NT2/D1 (cell line): ENCODE measurements at regions not wholly inside any gene's neighbourhood (a gene's known extent, or its start where the extent isn't known, plus 50 kb on each side); places are given as distances from the start of the nearest gene placed in this dataset.

Experiments
- DNase-seq: peaks from one replicate; pipeline ENCODE4 v3.0.0-alpha.2; 2011; ENCODE audit warnings: low read depth, low spot score
- H3K27me3 ChIP-seq: 2 replicates; pipeline ENCODE4 v1.6.0; 2011; ENCODE audit warnings: mild to moderate bottlenecking; ENCODE audit not compliant: insufficient read length, insufficient read depth
- H3K36me3 ChIP-seq: 2 replicates; pipeline ENCODE4 v1.6.1; 2011; ENCODE audit warnings: mild to moderate bottlenecking, low read length, mixed read lengths; ENCODE audit not compliant: insufficient read depth, insufficient read length
- H3K4me1 ChIP-seq: 2 replicates; pipeline ENCODE4 v1.5.1; 2011; ENCODE audit not compliant: insufficient read depth, insufficient read length
- H3K4me3 ChIP-seq: 2 replicates; pipeline ENCODE4 v1.5.1; 2011; ENCODE audit warnings: low read depth; ENCODE audit not compliant: insufficient read length
- H3K9ac ChIP-seq: 2 replicates; pipeline ENCODE4 v1.6.0; 2011; ENCODE audit warnings: low read depth; ENCODE audit not compliant: insufficient read length
- H3K9me3 ChIP-seq: 2 replicates; pipeline ENCODE4 v1.5.1; 2011; ENCODE audit warnings: mild to moderate bottlenecking, low read length; ENCODE audit not compliant: insufficient read depth
- SUZ12 ChIP-seq: IDR thresholded peaks from 2 replicates; pipeline ENCODE4 v1.6.1; 2011; ENCODE audit not compliant: insufficient read length, insufficient read depth; ENCODE audit errors: extremely low read depth
- YY1 ChIP-seq: IDR thresholded peaks from 2 replicates; pipeline ENCODE4 v1.6.1; 2011; ENCODE audit not compliant: insufficient read length, insufficient read depth
- ZNF274 ChIP-seq: IDR thresholded peaks from 2 replicates; pipeline ENCODE4 v1.6.1; 2011; ENCODE audit warnings: mild to moderate bottlenecking, low read depth, low read length

- Histone ChIP-seq H3K27me3 (no peaks in the 10 kb centered on the region), H3K4me1 (no peaks in the 10 kb centered on the region), H3K9me3 (no peaks in the 10 kb centered on the region; the same call in 1 of the 2 replicates), H3K4me3 (no peak overlapping the region), H3K36me3 (no peaks in the 10 kb centered on the region), H3K9ac (no peak overlapping the region)
- no peak for DNase-seq
- TF ChIP-seq ZNF274 = no peak
- no peak for TF ChIP-seq YY1
- no peak for TF ChIP-seq SUZ12
These were observed 454.7 kb upstream of the CWC22 start for GRCh38 chr2:180461761-180462160.

DNA sequence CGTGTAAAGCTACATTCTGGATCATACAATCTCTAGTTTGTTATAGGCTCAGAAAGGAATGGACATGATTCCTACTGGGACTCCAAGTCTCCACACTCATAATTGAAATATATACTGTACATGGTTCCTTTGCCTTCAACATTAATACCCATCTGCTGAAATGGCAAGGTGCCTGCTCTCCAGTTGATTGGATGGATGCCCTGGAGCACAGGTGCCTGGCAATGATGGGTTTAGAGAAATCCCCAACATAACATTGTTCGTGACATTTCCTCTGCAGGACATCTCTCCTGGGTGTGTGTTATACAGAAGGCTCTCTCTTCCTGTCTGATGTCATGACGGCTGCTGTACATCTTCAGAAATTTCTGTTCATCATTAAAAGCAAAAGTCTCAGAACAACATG lies 449.7 kb upstream of the CWC22 start:
- TF ChIP-seq SUZ12 (no peak), YY1 (no peak), ZNF274 (no peak)
- H3K9ac ChIP-seq = no peak overlapping the region
- no peaks in the 10 kb centered on the region; the same call in 1 of the 2 replicates for H3K9me3 ChIP-seq
- no peaks in the 10 kb centered on the region for H3K4me1 ChIP-seq
- no peak for DNase-seq
- H3K36me3 ChIP-seq = no peaks in the 10 kb centered on the region
- no peak overlapping the region for H3K4me3 ChIP-seq
- no peaks in the 10 kb centered on the region for H3K27me3 ChIP-seq

DNA sequence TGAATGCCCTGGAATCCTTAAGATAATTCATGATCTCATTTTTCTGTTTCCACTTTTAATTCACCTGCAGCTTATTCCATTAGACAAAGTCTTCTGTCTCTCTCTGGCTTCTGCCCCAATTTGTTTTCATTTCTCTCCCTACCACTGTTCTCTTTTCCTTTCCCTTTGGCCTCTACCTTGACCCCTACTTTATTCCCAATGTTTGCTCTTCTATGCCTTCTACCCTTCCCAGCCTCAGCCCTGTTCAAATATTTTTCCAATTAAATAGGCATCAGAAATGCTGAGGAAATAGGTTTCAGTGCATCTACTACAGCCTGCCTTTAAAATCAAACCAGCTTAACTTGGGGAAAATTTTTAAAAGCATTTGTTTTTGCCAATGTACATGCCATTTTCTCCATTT lies 443.7 kb upstream of the CWC22 start:
- no peak overlapping the region for H3K9ac ChIP-seq
- TF ChIP-seq ZNF274 (no peak), YY1 (no peak), SUZ12 (no peak)
- no peaks in the 10 kb centered on the region for H3K4me1 ChIP-seq
- no peaks in the 10 kb centered on the region for H3K36me3 ChIP-seq
- no peak for DNase-seq
- no peaks in the 10 kb centered on the region for H3K27me3 ChIP-seq
- H3K4me3 ChIP-seq = no peak overlapping the region
- no peaks in the 10 kb centered on the region for H3K9me3 ChIP-seq

- Histone ChIP-seq H3K9ac (no peak overlapping the region), H3K4me1 (no peaks in the 10 kb centered on the region), H3K4me3 (no peak overlapping the region), H3K9me3 (no peaks in the 10 kb centered on the region), H3K36me3 (no peaks in the 10 kb centered on the region), H3K27me3 (no peaks in the 10 kb centered on the region)
- TF ChIP-seq SUZ12 = no peak
- no peak for TF ChIP-seq ZNF274
- TF ChIP-seq YY1 = no peak
- DNase-seq = no peak
These were observed 442.2 kb upstream of the CWC22 start for GRCh38 chr2:180449171-180449915.

DNA sequence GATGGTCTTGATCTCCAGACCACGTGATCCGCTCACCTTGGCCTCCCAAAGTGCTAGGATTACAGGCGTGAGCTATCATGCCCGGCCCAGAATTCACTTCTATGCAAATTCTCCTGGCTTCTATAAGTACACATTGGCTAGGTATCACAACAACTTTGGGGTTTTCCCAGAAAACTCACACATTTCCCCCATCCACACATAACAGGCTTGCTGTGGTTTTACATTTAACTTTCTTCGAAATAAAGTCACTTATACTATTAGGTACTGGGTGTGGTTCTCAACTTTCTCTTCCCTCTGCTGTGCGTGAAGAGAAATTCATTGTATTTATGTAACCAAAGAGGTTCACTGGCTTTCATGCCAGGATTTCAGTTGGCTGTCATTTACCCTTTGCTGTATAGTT lies 439.4 kb upstream of the CWC22 start:
- no peaks in the 10 kb centered on the region for H3K9me3 ChIP-seq
- no peak overlapping the region for H3K4me3 ChIP-seq
- no peak for DNase-seq
- H3K27me3 ChIP-seq = no peaks in the 10 kb centered on the region
- no peaks in the 10 kb centered on the region for H3K36me3 ChIP-seq
- TF ChIP-seq ZNF274 (no peak), SUZ12 (no peak), YY1 (no peak)
- no peak overlapping the region for H3K9ac ChIP-seq
- H3K4me1 ChIP-seq = no peaks in the 10 kb centered on the region

DNA sequence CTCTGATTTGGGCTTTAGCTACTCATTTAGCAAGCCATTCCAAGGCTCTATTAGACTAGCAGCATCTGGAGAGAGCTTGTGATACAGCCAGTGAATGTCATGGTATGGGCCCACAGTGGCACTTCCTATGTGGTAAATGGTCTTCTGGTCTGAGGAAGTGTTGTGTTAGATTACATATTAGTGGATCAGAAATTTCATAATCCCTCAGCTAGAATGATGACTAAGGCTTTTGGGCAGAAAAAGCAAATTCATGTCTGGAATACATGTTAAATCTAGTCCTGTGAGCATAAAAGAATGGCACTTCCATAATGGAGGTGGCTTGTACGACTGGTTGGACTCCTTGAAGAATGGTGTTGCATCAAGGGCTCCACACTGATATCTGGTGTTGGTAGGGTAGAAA lies 436.8 kb upstream of the CWC22 start:
- Histone ChIP-seq H3K4me3 (no peak overlapping the region), H3K27me3 (no peaks in the 10 kb centered on the region), H3K9ac (no peak overlapping the region), H3K36me3 (no peaks in the 10 kb centered on the region), H3K4me1 (no peaks in the 10 kb centered on the region), H3K9me3 (no peaks in the 10 kb centered on the region)
- DNase-seq = no peak
- TF ChIP-seq YY1 = no peak
- TF ChIP-seq ZNF274 = no peak
- TF ChIP-seq SUZ12 = no peak

DNA sequence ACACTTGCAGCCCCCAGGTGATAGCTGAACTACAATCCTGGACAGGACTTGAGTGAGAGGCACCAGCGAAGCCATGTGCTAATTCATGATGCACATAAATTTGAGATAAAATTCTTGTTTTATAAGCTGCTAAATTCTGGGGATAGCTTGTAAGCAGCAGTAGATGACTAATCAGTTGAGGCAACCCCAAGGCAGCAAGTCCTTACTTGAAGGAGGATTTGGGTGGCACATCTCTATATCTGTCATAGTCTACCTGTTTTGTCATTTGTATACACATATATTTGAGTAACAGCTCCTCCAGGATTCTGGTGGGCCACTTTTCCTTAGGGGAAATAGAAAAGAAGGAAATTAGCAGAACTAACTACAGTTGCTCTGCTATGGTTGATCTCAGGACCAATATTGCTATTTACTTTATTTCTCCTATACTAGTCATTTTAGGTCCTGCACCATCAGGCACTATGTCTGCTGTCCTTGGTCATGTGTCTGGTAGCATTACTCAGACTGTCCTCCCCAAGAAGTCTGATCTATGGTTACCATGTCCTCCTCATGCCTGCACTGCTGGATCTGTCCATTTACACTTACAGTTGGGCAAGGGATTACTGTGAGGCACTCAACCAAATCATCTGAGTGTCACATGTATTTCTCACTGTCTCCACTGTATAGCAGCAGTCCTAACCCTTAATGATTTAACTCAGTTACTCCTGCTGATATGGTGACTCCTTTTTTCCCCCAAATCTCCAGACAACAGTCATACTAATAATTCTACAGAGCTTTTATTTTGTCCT lies 436.0 kb upstream of the CWC22 start:
- Histone ChIP-seq H3K4me3 (no peak overlapping the region), H3K4me1 (no peaks in the 10 kb centered on the region), H3K27me3 (no peaks in the 10 kb centered on the region), H3K9me3 (no peaks in the 10 kb centered on the region), H3K9ac (no peak overlapping the region), H3K36me3 (no peaks in the 10 kb centered on the region)
- TF ChIP-seq SUZ12 (no peak), ZNF274 (no peak), YY1 (no peak)
- DNase-seq = no peak
